Heart right ventricle (tissue), 16 donors: ENCODE measurements at regions not wholly inside any gene's neighbourhood (a gene's known extent, or its start where the extent isn't known, plus 50 kb on each side); places are given as distances from the start of the nearest gene placed in this dataset.

Experiments used
- ATAC-seq, 8 donors: fragments of 200-7000 bp; cut with Tn5 transposase; one replicate each; pipeline ENCODE4 v1.9.1; 2020; ENCODE audit warnings: mild to moderate bottlenecking in 8 of 8, moderate library complexity in 8 of 8, moderate number of reproducible peaks in 1 of 8
- DNase-seq, 2 donors: peaks; one replicate each; pipeline ENCODE4 v3.0.0-alpha.2; 2020
- H3K27ac ChIP-seq, 10 donors: fragments of 200-600 bp; sonication (generic) in 2 of 10; one replicate each; pipeline versions ENCODE4 v1.5.0 to v1.8.0; 2020 to 2022; ENCODE audit warnings: mild to moderate bottlenecking in 3 of 10
- H3K27me3 ChIP-seq, 7 donors: fragments of 200-600 bp; one replicate each; pipeline ENCODE4 v1.8.0; 2021 to 2022; ENCODE audit warnings: mild to moderate bottlenecking in 2 of 7
- H3K36me3 ChIP-seq, 9 donors: fragments of 200-600 bp; sonication (generic) in 1 of 9; one replicate each; pipeline versions ENCODE4 v1.5.0 to v1.8.0; 2020 to 2022; ENCODE audit warnings: mild to moderate bottlenecking in 2 of 9
- H3K4me1 ChIP-seq, 9 donors: fragments of 200-600 bp; sonication (generic) in 1 of 9; one replicate each; pipeline versions ENCODE4 v1.5.0 to v1.8.0; 2020 to 2022; ENCODE audit warnings: mild to moderate bottlenecking in 4 of 9
- H3K4me3 ChIP-seq, 10 donors: fragments of 200-600 bp; sonication (generic) in 2 of 10; one replicate each; pipeline versions ENCODE4 v1.5.0 to v1.8.0; 2020 to 2022; ENCODE audit warnings: mild to moderate bottlenecking in 7 of 10, moderate library complexity in 2 of 10
- H3K9me3 ChIP-seq, 11 donors: fragments of 200-600 bp in 10 of 11; sonication (generic) in 2 of 11; one replicate each; pipeline versions ENCODE4 v1.5.0 to v1.8.0; 2013 to 2022; ENCODE audit warnings: mild to moderate bottlenecking in 2 of 11, control low read depth in 1 of 11, moderate library complexity in 1 of 11
- CTCF ChIP-seq, 9 donors: fragments of 200-600 bp; sonication (generic) in 2 of 9; IDR thresholded peaks; one replicate each; pipeline versions ENCODE4 v1.5.0 to v1.8.0; 2021 to 2022; ENCODE audit warnings: antibody characterized with exemption in 9 of 9, mild to moderate bottlenecking in 5 of 9, moderate library complexity in 1 of 9
- WGBS, 2 donors: extraction: QIAGEN DNeasy Blood & Tissue Kit; methylation state at CpG; one replicate each; pipeline ENCODE4 v1.1.7; 2013; ENCODE audit warnings: inconsistent platforms in 1 of 2; 5-methylcytosine and 5-hydroxymethylcytosine counted together
- intact Hi-C, 10 donors: fragments of 100-400 bp; cut with DNase I; formaldehyde crosslinking; loops; one replicate each; pipeline versions ENCODE4 v1.11.1 to v1.14.2; 2022
- donor health status: Arrhythmogenic right ventricular cardiomyopathy.
- donor health status: ischemic (EF 13 %, LVEDD 7.1; RV severe dilation, severe dysfunction).
- donor health status: healthy with polysubstance abuse.
- donor health status: DM: no; HTN: yes; CAD: no.
- donor health status: DM: no; HTN: no; CAD: no.
- donor health status: ischemic (EF 25% LVEDD 6.9; RV normal size, moderate dysfunction).
- donor health status: ischemic (EF 25% LVEDD 5.7; RV mildly dilated, moderate dysfunction).
- donor health status: healthy.
- donor health status: DM: yes; HTN: yes; CAD: no.
- donor health status: Ischemic cardiomyopathy.
- donor health status: ischemic (EF 35%, LVEDD 5.7; RV mildly dilated, moderate dysfunction).
- donor health status: nonischemic (EF 11% LVEDD 7.7; RV severe dilation, severe dysfunction).
- donor health status: DM: yes; HTN: yes; CAD: no.
- donor health status: PGD.
- donor health status: ischemic (EF 29% LVEDD 5.4; RV normal size, mild dysfunction).
- donor health status: nonischemic (EF 23%, LVEDD 6.1; RV moderate dilation, normal function).

GRCh38 chr20:50416269-50417022 is 93.7 kb upstream of the PTPN1 start:
- ATAC-seq: peak in 1 of 8 donors; percentile 20
- peak overlapping the region in 1 of 10 donors; percentile 10 for H3K4me3 ChIP-seq

GRCh38 chr20:50417023-50417329 is 93.2 kb upstream of the PTPN1 start:
- H3K4me1 ChIP-seq: peaks cover 13 to 49% (median 30%) of the 10 kb centered on the region in 9 donors

More at GRCh38 chr20:50416269-50417022, 93.7 kb upstream of the PTPN1 start:
- H3K36me3 ChIP-seq: no peaks in the 10 kb centered on the region
- peaks cover 13 to 52% (median 31%) of the 10 kb centered on the region in 9 donors for H3K4me1 ChIP-seq
- H3K9me3 ChIP-seq: peaks cover 0 to 14% (median 2%) of the 10 kb centered on the region in 11 donors
- intact Hi-C loops: loop anchor here in 4 of 10 donors (5.0 to 10.0 kb wide), 3 partner anchors 36 to 112 kb away; no protein-coding TSS in a partner anchor
- WGBS, 2 donors: 83 to 85% methylated on average over 14 of the region's 14 CpGs
- no peaks in the 10 kb centered on the region for H3K27me3 ChIP-seq
- TF ChIP-seq CTCF (IDR thresholded peaks at IDR 0.05): no peak
- DNase-seq: no peak
- peak overlapping the region; percentile 89 to 99 (median 96) for H3K27ac ChIP-seq

GRCh38 chr20:50417484-50418235 is 92.5 kb upstream of the PTPN1 start:
- intact Hi-C loops: loop anchor here in 4 of 10 donors (5.0 to 10.0 kb wide), 3 partner anchors 35 to 113 kb away; no protein-coding TSS in a partner anchor
- ATAC-seq (no peak), DNase-seq (no peak)
- peaks cover 0 to 19% (median 7%) of the 10 kb centered on the region in 11 donors for H3K9me3 ChIP-seq
- TF ChIP-seq CTCF (IDR thresholded peaks at IDR 0.05): no peak
- H3K36me3 ChIP-seq: no peaks in the 10 kb centered on the region
- H3K4me3 ChIP-seq: no peak overlapping the region
- no peaks in the 10 kb centered on the region for H3K27me3 ChIP-seq
- WGBS, 2 donors: 89 to 92% methylated on average over 6 of the region's 6 CpGs
- H3K27ac ChIP-seq: peak overlapping the region in 5 of 10 donors; percentile 89 to 99 (median 97)
- H3K4me1 ChIP-seq: peaks cover 13 to 45% (median 25%) of the 10 kb centered on the region in 9 donors

More at GRCh38 chr20:50417023-50417329, 93.2 kb upstream of the PTPN1 start:
- no peaks in the 10 kb centered on the region for H3K36me3 ChIP-seq
- DNase-seq (no peak), ATAC-seq (no peak)
- no peaks in the 10 kb centered on the region for H3K27me3 ChIP-seq
- peak overlapping the region; percentile 89 to 99 (median 96) for H3K27ac ChIP-seq
- H3K9me3 ChIP-seq: peaks cover 0 to 19% (median 7%) of the 10 kb centered on the region in 11 donors
- intact Hi-C loops: loop anchor here in 4 of 10 donors (5.0 to 10.0 kb wide), 3 partner anchors 35 to 112 kb away; no protein-coding TSS in a partner anchor
- H3K4me3 ChIP-seq: no peak overlapping the region
- no peak for TF ChIP-seq CTCF (IDR thresholded peaks at IDR 0.05)
- 60 to 68% methylated on average over 5 of the region's 5 CpGs for WGBS, 2 donors

- WGBS, 2 donors: 90% methylated on average over 4 of the region's 4 CpGs
- intact Hi-C loops: loop anchor here in 4 of 10 donors (5.0 to 10.0 kb wide), 3 partner anchors 33 to 114 kb away; no protein-coding TSS in a partner anchor
- DNase-seq (no peak), ATAC-seq (no peak)
- Histone ChIP-seq H3K4me1 (peaks cover 13 to 48% (median 25%) of the 10 kb centered on the region in 9 donors), H3K4me3 (no peak overlapping the region), H3K9me3 (peaks cover 0 to 8% (median 4%) of the 10 kb centered on the region in 11 donors), H3K27ac (no peak overlapping the region), H3K36me3 (no peaks in the 10 kb centered on the region), H3K27me3 (no peaks in the 10 kb centered on the region)
- no peak for TF ChIP-seq CTCF (IDR thresholded peaks at IDR 0.05)
These were observed 91.1 kb upstream of the PTPN1 start for GRCh38 chr20:50418890-50419642.
